NCI-H2081 treated with DMSO at 0.1 percent for 48 hours (cell line): ENCODE measurements at regions not wholly inside any gene's neighbourhood (a gene's known extent, or its start where the extent isn't known, plus 50 kb on each side); places are given as distances from the start of the nearest gene placed in this dataset.
"Not testable (repeated sequence)": the region's sequence is repeated elsewhere in the genome, so short reads cannot be mapped to it uniquely, and the experiment has no call there.

Source experiments
- DNase-seq: peaks from one replicate; lab custom pipeline; 2025; lab: John Stamatoyannopoulos, UW

- DNase-seq: no peak
These were observed 465.4 kb upstream of the GRID2 start for GRCh38 chr4:91838181-91838861.

GRCh38 chr4:91840359-91840758 is 463.4 kb upstream of the GRID2 start:
- DNase-seq: peak; percentile 62

DNA sequence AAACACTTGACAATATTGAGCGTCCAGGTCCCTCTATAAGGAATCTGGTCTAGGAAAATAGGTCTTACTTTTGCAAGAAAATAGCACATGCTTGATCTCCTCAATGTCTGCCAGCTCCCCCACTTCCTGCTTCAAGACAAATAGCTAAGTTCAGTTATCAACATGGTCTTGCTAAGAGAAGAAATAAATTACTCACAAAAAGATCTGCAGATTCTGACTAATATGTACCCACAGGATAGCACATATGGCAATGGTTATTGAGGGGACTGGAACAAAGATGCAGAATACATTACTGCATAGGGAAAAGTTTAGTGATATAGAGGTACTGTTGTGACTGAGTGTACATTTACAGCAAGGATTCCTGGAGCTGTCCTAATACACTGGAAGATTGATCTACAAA is 457.5 kb upstream of the GRID2 start:
- DNase-seq: no peak

GRCh38 chr4:91851456-91851855 is 452.3 kb upstream of the GRID2 start:
- DNase-seq: no peak

DNA sequence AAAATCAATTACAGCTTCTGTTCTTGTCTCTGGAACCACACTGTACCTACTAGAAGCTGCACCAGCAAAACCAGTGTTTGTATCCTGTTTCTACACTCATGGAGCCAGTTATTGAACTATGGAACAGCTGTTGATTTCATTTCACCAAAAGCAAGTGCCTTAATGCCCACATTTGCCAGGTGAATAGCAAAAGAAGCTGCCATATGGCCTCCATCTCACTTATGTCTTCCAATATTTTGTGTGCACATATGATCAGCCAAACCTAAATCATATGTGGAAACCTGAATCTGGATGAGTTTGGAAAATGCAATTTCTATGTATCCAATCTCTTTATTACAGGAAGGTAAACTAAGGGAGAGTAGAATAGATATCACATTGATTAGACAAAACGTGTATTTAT is 415.8 kb upstream of the GRID2 start:
- no peak for DNase-seq

DNA sequence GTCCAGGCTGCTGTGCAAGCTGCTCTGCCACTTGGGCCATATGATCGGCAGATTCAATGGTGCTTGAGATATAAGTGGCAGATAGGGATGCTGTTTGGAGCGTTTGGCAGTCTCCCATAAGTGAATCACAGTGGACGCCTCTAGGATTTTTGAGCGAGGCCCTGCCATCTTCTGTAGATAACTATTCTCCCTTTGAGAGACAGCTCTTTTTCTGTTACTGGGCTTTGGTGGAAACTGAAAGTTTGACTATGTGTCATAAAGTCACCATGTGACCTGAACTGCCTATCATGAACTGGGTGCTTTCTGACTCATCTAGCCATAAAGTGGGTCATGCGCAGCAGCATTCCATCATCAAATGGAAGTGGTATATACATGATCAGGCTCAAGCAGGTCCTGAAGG is 412.5 kb upstream of the GRID2 start:
- DNase-seq: not testable (repeated sequence)

DNA sequence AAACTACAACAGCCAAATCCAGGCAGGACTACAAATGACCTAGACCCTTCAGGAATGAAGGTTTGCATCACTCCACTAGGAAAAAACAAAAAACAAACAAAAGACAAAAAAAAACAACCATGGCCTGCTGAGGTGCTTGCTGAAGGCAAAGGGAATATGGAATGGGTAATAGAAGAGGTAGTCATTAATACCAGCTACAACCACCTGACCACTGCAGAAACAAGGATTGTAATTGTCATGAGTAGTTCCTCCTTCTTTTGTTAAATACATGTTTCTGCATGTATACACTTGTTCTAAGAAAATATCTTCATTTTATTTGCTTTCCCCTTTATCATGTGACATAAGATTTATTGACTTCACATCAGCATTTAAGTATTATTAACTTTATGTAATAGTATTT is 409.8 kb upstream of the GRID2 start:
- DNase-seq: no peak

DNA sequence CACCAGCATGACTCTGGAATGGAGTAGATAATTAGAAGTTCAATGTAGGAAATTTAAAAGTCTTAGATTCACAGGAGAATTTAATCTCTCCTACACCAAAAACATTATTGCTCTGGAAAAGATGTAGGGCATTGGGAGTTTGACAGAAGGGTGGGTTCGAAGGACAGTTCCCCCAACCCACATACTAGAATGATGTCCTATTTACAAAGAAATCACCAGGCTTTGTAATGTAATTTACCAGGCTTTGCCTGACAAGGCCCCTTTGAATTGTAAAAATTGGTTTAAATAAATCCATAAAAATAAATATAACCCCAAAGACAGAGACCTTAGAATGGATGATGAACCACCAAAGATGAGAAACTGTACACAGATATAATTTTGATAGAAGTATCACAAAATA is 399.2 kb upstream of the GRID2 start:
- DNase-seq: no peak

DNA sequence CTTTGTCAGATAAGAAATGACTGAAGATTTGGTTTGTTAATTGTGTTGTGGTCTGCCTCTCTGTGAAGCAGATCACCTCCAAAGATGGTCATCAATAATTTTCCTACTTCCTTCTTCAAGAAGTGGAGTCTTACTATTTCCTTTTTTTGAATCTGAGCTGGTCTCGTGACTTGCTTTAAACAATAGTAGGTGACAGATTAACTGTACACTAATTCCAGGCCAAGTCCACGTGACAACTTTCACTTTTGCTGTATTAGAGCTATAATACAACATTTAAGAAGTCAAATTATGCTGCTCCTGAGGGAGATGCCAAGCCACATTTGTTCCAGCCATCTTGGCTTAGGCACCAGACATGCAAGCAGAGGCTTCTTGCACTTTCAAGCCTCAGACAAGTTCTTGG is 393.8 kb upstream of the GRID2 start:
- DNase-seq: no peak

DNA sequence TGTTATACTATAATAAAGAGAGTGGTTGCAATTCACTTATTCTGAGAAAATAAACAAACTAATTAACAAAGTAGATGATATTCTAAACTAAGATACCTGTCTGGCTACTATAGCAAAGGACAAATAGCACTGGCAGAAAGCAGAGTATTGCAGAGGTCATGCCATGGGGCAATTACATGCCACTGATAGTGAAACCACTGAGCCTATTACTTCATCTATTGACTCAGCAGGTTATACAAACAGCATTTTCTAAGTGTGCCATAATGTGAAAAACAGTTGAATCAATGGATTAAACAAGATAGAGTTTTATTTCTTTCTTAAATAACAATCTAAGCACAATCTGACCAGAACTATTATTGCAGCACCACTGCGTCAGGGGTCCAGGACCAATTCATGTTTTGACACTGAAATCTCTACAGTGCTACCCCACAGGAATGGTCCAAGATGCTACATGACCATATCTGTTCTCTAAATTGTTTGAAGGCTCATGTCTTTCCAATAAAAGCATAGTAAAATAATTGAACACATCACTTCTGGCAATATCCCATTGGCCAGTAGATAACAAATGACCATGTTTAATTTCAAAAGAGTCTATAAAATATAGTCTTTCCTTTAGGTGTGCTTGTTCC is 389.5 kb upstream of the GRID2 start:
- DNase-seq: no peak

DNA sequence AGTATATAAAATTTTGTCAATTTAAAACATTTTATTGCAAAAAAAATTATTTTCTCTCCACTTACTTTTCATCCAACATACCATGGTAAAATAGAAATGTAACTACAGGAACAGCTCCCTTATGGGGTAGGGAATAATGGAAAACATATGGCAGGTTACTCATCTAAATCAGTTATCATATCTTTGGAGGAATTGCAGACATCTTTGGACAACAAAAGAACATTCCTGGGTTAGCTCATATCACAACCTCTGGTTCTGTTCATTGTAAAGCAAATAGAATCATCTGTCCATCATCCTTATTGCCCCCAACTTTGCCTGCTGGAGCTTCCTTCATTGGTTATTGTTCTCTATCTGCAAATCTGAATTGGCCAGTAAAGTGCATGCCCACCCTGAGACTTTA is 387.5 kb upstream of the GRID2 start:
- DNase-seq: no peak

- no peak for DNase-seq
These were observed 379.1 kb upstream of the GRID2 start for GRCh38 chr4:91924625-91925024.

- no peak for DNase-seq
These were observed 368.5 kb upstream of the GRID2 start for GRCh38 chr4:91935217-91935616.

GRCh38 chr4:91936311-91936710 is 367.5 kb upstream of the GRID2 start:
- no peak for DNase-seq

GRCh38 chr4:91957963-91958362 is 345.8 kb upstream of the GRID2 start:
- DNase-seq: no peak

DNA sequence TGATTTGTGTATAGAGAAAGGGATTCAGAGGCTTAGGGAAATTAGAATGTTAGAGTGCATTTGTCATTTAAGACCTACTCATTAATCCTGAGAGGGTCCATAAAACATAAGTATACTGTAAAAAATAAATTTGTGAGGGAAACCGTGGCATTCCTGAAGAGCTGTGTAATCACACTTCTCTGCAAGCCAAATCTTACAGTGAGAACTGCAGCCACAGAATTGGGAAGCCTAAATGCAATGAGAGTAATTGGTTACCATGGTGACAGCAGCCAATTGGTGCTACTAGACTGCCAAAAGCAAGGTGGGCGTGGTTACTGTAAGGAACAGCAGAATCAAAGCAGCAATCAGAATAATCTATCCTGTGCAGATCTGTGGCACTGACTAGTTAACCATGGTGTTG is 345.2 kb upstream of the GRID2 start:
- no peak for DNase-seq

DNA sequence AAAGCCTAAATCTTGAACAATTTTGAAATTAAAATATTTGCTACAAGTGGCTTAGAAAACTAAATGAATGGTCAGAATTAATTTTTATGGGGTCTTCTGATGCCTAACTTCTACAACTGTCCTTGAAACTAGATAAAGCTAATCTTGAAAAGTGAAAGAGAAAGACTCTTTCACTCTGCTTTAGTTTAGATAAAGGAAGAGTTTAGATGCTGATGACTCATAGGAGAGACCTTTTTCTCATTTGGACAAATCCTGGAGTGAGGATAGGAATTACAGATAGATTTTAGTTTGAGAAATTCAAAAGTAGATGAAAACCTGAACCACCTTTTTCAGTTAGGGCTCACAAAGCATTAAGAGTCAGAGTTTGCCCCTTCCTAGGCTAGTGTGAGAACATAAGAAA is 342.3 kb upstream of the GRID2 start:
- no peak for DNase-seq

GRCh38 chr4:91963486-91963885 is 340.3 kb upstream of the GRID2 start:
- no peak for DNase-seq

GRCh38 chr4:91965166-91965565 is 338.6 kb upstream of the GRID2 start:
- DNase-seq: no peak

DNA sequence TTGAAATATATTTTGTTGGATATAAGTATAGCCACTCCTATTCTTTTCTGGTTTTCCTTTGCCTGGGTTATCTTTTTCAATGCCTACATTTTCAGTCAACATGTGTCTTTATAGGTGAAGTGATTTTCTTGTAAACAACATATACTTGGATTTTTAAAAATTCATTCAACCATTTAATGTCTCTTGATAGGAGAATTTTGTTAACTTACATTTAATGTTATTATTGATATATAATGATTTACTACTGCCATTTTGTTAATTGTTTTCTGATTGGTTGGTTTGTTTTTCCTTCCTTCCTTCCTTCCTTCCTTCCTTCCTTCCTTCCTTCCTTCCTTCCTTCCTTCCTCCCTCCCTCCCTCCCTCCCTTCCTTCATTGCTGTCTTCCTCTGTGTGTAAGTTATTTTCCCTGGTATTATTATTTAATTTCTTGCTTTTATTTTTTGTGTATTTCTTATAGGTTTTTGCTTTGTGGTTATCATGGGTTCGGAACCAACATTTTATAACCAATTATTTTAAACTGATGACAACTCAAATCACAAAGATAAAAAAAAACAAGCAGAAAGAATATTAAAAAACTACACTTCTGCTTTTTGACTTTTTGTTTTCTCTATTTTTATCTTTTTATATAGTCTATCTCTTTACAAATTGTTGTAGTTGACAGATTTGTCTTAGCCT is 330.1 kb upstream of the GRID2 start:
- DNase-seq: no peak

GRCh38 chr4:91984466-91984865 is 319.3 kb upstream of the GRID2 start:
- no peak for DNase-seq

GRCh38 chr4:91989914-91990313 is 313.9 kb upstream of the GRID2 start:
- DNase-seq: no peak

DNA sequence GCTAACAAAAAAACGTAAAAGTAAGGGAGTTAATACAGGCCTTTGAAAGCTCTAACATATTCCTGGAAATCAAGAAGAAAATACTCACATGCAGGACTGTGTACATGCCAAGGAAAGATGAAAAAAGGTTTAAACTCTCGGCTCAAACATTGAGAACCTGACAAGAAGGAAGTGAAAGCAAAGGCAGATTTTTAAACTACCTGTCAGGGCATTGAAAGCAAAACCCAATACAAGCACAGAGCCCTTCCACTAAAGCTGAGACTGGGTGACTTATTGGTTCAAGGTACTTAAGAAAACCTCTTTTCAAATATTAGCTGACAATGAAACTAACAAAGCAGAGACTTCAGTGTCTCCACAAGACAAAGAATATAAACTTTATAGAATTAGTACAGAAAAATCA is 313.0 kb upstream of the GRID2 start:
- DNase-seq: no peak

DNA sequence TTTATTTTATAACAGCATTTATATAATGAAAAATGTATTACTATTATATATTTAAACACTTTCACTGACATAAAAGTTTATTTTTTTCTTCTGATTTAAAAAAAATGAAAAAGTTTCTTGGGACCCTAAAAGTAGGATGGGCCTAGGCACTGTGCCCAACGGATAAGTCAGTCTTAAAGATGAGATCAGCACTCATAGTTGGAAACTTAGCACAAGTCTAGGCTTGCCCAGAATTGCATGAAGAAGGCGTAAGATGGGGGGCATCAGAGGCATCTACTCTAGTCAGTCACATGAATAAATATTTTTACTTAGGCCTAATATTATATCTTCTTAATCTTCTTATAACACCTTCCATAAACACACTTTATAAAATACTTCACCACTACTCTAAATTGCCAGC is 306.7 kb upstream of the GRID2 start:
- no peak for DNase-seq
